HG03442 (cell line): ENCODE measurements at regions not wholly inside any gene's neighbourhood (a gene's known extent, or its start where the extent isn't known, plus 50 kb on each side); places are given as distances from the start of the nearest gene placed in this dataset.

Experiments
- ATAC-seq: cut with Tn5 transposase; IDR thresholded peaks from one replicate; pipeline ENCODE4 v1.9.1; 2021; ENCODE audit warnings: mild to moderate bottlenecking, moderate library complexity; ENCODE audit not compliant: unreplicated experiment

DNA sequence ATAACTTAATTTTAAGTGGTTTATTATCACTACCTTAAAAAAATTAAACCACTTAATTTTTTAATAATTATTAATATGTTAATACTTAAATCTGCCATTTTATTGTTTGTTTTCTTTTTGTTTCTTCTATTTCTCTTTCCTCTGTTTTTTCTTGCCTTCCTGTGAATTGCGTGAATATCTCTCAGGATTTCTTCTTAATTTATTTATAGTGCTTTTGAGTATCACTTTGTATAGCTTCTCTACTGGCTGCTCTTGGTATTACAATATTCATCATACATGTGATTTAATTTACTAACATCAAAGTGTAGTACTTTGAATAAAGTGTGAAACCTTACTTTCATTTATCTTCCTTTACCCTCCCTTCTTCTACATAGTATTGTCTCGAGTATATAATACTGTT lies 349.5 kb upstream of the CPXCR1 start:
- no peak for ATAC-seq

- ATAC-seq, result no peak
These were observed 331.0 kb upstream of the CPXCR1 start for GRCh38 chrX:88416002-88416401.

GRCh38 chrX:88416965-88417364 lies 330.1 kb upstream of the CPXCR1 start:
- ATAC-seq, result no peak

GRCh38 chrX:88424071-88424470 lies 323.0 kb upstream of the CPXCR1 start:
- ATAC-seq, result no peak

GRCh38 chrX:88424541-88424940 lies 322.5 kb upstream of the CPXCR1 start:
- ATAC-seq, result no peak

DNA sequence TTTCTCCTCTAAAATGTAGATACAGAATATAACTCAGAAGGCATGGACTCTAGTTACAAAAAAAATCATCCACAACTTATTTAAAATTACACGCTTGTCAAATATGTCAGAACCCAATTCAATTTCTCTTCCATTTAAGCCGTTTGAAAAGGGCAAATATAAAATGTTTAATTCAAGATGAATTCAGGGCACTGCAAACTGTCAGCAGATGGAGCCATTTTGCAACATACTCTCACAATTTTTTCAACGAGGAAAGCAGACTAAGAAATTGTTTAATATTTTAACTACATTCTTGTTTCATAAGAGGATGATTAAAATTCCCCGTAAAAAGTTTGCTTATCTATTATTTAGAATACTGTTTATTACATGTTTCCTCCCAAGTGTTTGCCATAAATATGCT lies 321.3 kb upstream of the CPXCR1 start:
- ATAC-seq, result no peak

GRCh38 chrX:88437563-88437962 lies 309.5 kb upstream of the CPXCR1 start:
- ATAC-seq, result no peak

GRCh38 chrX:88438209-88438608 lies 308.8 kb upstream of the CPXCR1 start:
- no peak for ATAC-seq

- no peak for ATAC-seq
These were observed 307.1 kb upstream of the CPXCR1 start for GRCh38 chrX:88439935-88440334.
